T-helper 17 cell (primary cell): ENCODE measurements at regions not wholly inside any gene's neighbourhood (a gene's known extent, or its start where the extent isn't known, plus 50 kb on each side); places are given as distances from the start of the nearest gene placed in this dataset.
"Not testable (repeated sequence)": the region's sequence is repeated elsewhere in the genome, so short reads cannot be mapped to it uniquely, and the experiment has no call there.

Experiments
- ATAC-seq: fragments of 150-1000 bp; cut with Tn5 transposase; 2 replicates; pipeline ENCODE4 v1.10.0; 2021; ENCODE audit warnings: mild to moderate bottlenecking, moderate library complexity
- DNase-seq, 3 donors: peaks; one replicate each; pipeline versions ENCODE4 v3.0.0 to v3.0.0-alpha.2; 2020 to 2021
- H3K9me3 ChIP-seq: one replicate; pipeline ENCODE4 v1.7.0; 2013; ENCODE audit warnings: low read length, mild to moderate bottlenecking; ENCODE audit not compliant: control insufficient read depth, poor library complexity, severe bottlenecking
- H3K27ac Mint-ChIP-seq: one replicate; pipeline ENCODE4 v1.8.0; 2022; ENCODE audit warnings: mild to moderate bottlenecking, moderate library complexity, mixed read lengths
- H3K27me3 Mint-ChIP-seq: one replicate; pipeline ENCODE4 v1.8.0; 2022; ENCODE audit warnings: mixed read lengths
- H3K36me3 Mint-ChIP-seq: one replicate; pipeline ENCODE4 v1.8.0; 2022; ENCODE audit warnings: low read depth, mixed read lengths
- H3K4me1 Mint-ChIP-seq: one replicate; pipeline ENCODE4 v1.8.0; 2022; ENCODE audit warnings: mild to moderate bottlenecking, mixed read lengths
- H3K4me3 Mint-ChIP-seq: one replicate; pipeline ENCODE4 v1.8.0; 2022; ENCODE audit warnings: mild to moderate bottlenecking, moderate library complexity, mixed read lengths

DNA sequence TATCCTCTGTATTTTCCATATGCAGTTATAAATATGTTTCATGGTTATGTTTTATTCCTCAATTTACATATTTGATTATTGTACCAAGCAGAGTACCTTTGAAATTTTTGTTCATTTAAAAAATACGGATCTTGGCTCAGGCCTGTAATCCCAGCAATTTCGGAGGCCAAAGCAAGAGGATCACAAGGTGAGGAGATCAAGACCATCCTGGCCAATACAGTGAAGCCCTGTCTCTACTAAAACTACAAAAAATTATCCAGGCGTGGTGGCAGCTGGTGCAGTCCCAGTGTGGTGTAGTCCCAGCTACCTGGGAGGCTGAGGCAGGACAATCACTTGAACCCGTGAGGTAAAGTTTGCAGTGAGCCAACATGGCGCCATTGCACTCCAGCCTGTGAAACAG lies 251.2 kb upstream of the TPTE start:
- not testable (repeated sequence) for H3K4me1 Mint-ChIP-seq, H3K9me3 ChIP-seq, DNase-seq, H3K27me3 Mint-ChIP-seq, H3K27ac Mint-ChIP-seq, H3K4me3 Mint-ChIP-seq, H3K36me3 Mint-ChIP-seq
- peak; percentile 16 for ATAC-seq

DNA sequence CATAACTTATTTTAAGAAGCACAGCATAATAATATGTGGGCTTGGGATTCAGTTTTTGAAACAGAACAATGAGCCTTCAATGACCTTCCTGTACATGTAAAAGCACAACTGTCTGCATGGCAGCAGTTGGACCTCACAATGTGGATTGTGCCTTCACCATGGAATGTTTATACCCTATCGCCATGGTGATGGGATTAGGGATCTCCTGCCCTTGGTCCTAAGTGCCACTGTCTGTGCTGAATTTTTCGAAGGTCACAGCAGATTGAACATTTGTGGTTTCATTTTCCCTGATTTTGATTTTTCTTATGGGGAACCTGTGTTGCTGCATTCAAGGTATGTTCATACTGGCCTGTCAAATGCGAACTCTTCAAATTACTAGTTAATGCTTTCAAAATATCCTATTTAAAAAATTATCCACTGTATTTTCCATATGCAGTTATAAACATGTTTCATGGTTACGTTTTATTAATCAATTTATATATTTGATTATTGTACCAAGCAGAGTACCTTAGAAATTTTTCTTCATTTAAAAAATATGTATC lies 249.6 kb upstream of the TPTE start:
- DNase-seq, result not testable (repeated sequence)

DNA sequence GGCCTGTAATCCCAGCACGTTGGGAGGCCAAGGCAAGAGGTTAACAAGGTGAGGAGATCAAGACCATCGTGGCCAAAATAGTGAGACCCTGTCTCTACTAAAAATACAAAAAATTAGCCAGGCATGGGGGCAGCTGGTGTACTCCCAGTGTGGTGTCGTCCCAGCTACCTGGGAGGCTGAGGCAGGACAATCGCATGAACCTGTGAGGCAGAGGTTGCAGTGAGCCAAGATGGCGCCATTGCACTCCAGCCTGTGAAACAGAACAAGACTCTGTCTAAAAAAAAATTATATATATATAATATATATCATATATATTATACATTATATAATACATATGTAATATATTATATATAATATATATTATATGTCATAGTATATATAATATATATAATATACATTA lies 249.2 kb upstream of the TPTE start:
- Mint-ChIP-seq H3K36me3 (no peaks in the 10 kb centered on the region), H3K4me3 (no peak overlapping the region), H3K4me1 (no peaks in the 10 kb centered on the region), H3K27ac (no peak overlapping the region), H3K27me3 (no peaks in the 10 kb centered on the region)
- ATAC-seq (peak; percentile 65), DNase-seq (no peak)
- H3K9me3 ChIP-seq, result no peaks in the 10 kb centered on the region

More for the DNA sequence above, 249.6 kb upstream of the TPTE start:
- H3K27me3 Mint-ChIP-seq, H3K9me3 ChIP-seq, H3K4me1 Mint-ChIP-seq, ATAC-seq, H3K36me3 Mint-ChIP-seq, H3K4me3 Mint-ChIP-seq, H3K27ac Mint-ChIP-seq: not testable (repeated sequence)

DNA sequence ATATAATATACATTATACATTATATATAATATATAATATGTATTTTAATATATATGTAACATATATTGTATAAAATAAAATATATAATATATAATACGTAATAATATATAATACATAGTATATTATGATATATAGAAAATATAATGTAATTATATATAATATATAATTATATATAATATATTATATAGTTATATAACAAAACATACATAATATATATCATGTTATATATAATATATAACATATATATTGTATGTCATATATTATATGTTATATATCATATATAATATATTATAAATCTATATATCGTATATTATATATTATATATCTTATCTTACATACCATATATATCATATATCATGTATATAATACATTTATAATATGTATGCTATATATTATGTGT lies 248.2 kb upstream of the TPTE start:
- Mint-ChIP-seq H3K27me3 (no peaks in the 10 kb centered on the region), H3K4me1 (no peaks in the 10 kb centered on the region), H3K36me3 (no peaks in the 10 kb centered on the region), H3K4me3 (no peak overlapping the region), H3K27ac (no peak overlapping the region)
- no peaks in the 10 kb centered on the region for H3K9me3 ChIP-seq
- no peak for ATAC-seq
- DNase-seq, result no peak

DNA sequence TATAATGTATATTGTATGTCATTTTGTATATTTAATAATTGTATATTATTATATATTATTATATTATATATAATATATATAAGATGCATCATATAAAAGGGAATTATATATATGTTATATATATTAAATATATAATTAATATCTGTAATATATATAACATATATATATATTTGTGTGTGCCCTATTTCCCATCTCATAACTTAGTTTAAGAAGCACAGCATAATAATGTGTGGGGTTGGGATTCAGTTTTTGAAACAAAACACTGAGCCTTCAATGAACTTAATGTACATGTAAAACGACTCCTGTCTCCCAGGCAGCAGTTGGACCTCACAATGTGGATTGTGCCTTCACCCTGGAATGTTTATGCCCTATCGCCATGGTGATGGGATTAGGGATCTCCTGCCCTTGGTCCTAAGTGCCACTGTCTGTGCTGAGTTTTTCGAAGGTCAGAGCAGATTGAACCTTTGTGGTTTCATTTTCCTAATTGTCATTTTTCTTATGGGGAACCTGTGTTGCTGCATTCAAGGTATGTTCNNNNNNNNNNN lies 247.5 kb upstream of the TPTE start:
- ATAC-seq, H3K9me3 ChIP-seq, H3K27me3 Mint-ChIP-seq, H3K4me3 Mint-ChIP-seq, H3K27ac Mint-ChIP-seq, H3K4me1 Mint-ChIP-seq, H3K36me3 Mint-ChIP-seq: not testable (repeated sequence)
- DNase-seq, result peak in 1 of 3 donors; percentile 7
